IMR-90 (cell line): ENCODE measurements at regions not wholly inside any gene's neighbourhood (a gene's known extent, or its start where the extent isn't known, plus 50 kb on each side); places are given as distances from the start of the nearest gene placed in this dataset.

ENCODE experiments used
- ATAC-seq: fragments of 200-7000 bp; cut with Tn5 transposase; 2 replicates; pipeline ENCODE4 v1.9.1; 2020; ENCODE audit warnings: low read depth, mild to moderate bottlenecking, moderate library complexity
- BruUV-seq: library from RNA; stranded (reverse); fragments of 400-500 nt; replicated peaks from 2 replicates; lab custom pipeline; 2021; lab: Mats Ljungman, UMichigan
- CTCF ChIA-PET: fragments of 300-600 bp; formaldehyde crosslinking; extraction: SDS; loops from one replicate; lab custom pipeline; 2021; ENCODE audit warnings: antibody characterized with exemption; lab: Yijun Ruan, JAX
- POLR2A ChIA-PET: fragments of 300-600 bp; sonication (Branson Sonifier 250); formaldehyde crosslinking; loops from one replicate; lab custom pipeline; 2022; ENCODE audit warnings: antibody characterized with exemption; ENCODE audit not compliant: unreplicated experiment; lab: Charles Lee
- DNase-seq: peaks from one replicate; pipeline ENCODE4 v3.0.0; 2013
- H2AFZ ChIP-seq: replicated peaks from 2 replicates; pipeline ENCODE3; 2013; ENCODE audit warnings: low read length, mild to moderate bottlenecking; ENCODE audit not compliant: poor library complexity
- H2AK5ac ChIP-seq: 2 replicates; pipeline ENCODE4 v1.6.1; 2013; ENCODE audit warnings: low read depth, low read length, inconsistent platforms
- H2AK9ac ChIP-seq: replicated peaks from 2 replicates; pipeline ENCODE3; 2013; ENCODE audit warnings: mild to moderate bottlenecking, low read depth, low read length, moderate library complexity; ENCODE audit not compliant: poor library complexity
- H2BK120ac ChIP-seq: 2 replicates; pipeline ENCODE4 v1.6.1; 2013; ENCODE audit warnings: low read depth, low read length, inconsistent platforms
- H2BK15ac ChIP-seq: 3 replicates; pipeline ENCODE4 v1.6.1; 2013; ENCODE audit warnings: low read depth, low read length, inconsistent platforms
- H2BK20ac ChIP-seq: 2 replicates; pipeline ENCODE4 v1.6.1; 2013; ENCODE audit warnings: low read depth, mild to moderate bottlenecking, inconsistent platforms, low read length, moderate library complexity
- H2BK5ac ChIP-seq: 2 replicates; pipeline ENCODE4 v1.6.1; 2013; ENCODE audit warnings: mild to moderate bottlenecking, low read depth, low read length, inconsistent platforms; ENCODE audit not compliant: poor library complexity, severe bottlenecking
- H3K14ac ChIP-seq: replicated peaks from 2 replicates; pipeline ENCODE4 v1.6.1; 2013; ENCODE audit warnings: low read depth, low read length, inconsistent platforms
- H3K18ac ChIP-seq: 2 replicates; pipeline ENCODE4 v1.6.1; 2013; ENCODE audit warnings: low read depth, low read length, control low read depth
- H3K23ac ChIP-seq: 2 replicates; pipeline ENCODE4 v1.6.1; 2013; ENCODE audit warnings: low read depth, low read length, inconsistent platforms
- H3K27ac ChIP-seq: 2 replicates; pipeline ENCODE4 v1.5.1; 2013; ENCODE audit warnings: mild to moderate bottlenecking, control low read depth, low read length; ENCODE audit not compliant: insufficient read depth
- H3K27me3 ChIP-seq: 2 replicates; pipeline ENCODE4 v1.6.1; 2013; ENCODE audit warnings: low read length; ENCODE audit not compliant: control insufficient read depth, insufficient read depth
- H3K36me3 ChIP-seq: 2 replicates; pipeline ENCODE4 v1.6.1; 2013; ENCODE audit warnings: low read length, mixed read lengths; ENCODE audit not compliant: control insufficient read depth, insufficient read depth
- H3K4ac ChIP-seq: 2 replicates; pipeline ENCODE4 v1.6.1; 2013; ENCODE audit warnings: low read depth, low read length, inconsistent platforms
- H3K4me1 ChIP-seq: 2 replicates; pipeline ENCODE4 v1.6.1; 2013; ENCODE audit warnings: low read length, mixed read lengths; ENCODE audit not compliant: control insufficient read depth, insufficient read depth
- H3K4me2 ChIP-seq: 2 replicates; pipeline ENCODE4 v1.6.1; 2013; ENCODE audit warnings: low read depth, mild to moderate bottlenecking, control low read depth, low read length, moderate library complexity
- H3K4me3 ChIP-seq: 2 replicates; pipeline ENCODE4 v1.5.1; 2013; ENCODE audit warnings: low read depth, mild to moderate bottlenecking, control low read depth, low read length, moderate library complexity; ENCODE audit not compliant: insufficient read depth
- H3K56ac ChIP-seq: 2 replicates; pipeline ENCODE4 v1.6.1; 2013; ENCODE audit warnings: low read length, inconsistent platforms; ENCODE audit not compliant: insufficient read depth; ENCODE audit errors: extremely low read depth
- H3K79me1 ChIP-seq, 2 experiments: 2 replicates each; pipeline ENCODE4 v1.6.1; 2013; ENCODE audit warnings: low read length in 2 of 2, inconsistent platforms in 1 of 2, low read depth in 1 of 2
- H3K9ac ChIP-seq: 2 replicates; pipeline ENCODE4 v1.6.1; 2013; ENCODE audit warnings: low read depth, low read length, control low read depth
- H3K9me1 ChIP-seq: 2 replicates; pipeline ENCODE4 v1.6.1; 2013; ENCODE audit warnings: low read length, inconsistent platforms; ENCODE audit not compliant: insufficient read depth
- H3K9me3 ChIP-seq: 2 replicates; pipeline ENCODE4 v1.6.1; 2013; ENCODE audit warnings: low read length; ENCODE audit not compliant: control insufficient read depth, insufficient read depth
- H4K20me1 ChIP-seq: 2 replicates; pipeline ENCODE4 v1.6.1; 2013; ENCODE audit warnings: low read length, inconsistent platforms; ENCODE audit not compliant: insufficient read depth
- H4K5ac ChIP-seq: 2 replicates; pipeline ENCODE4 v1.6.1; 2013; ENCODE audit warnings: mild to moderate bottlenecking, low read depth, low read length, control low read depth
- H4K8ac ChIP-seq, 2 experiments: 2 replicates each; pipeline ENCODE4 v1.6.1; 2013; ENCODE audit warnings: low read depth in 2 of 2, low read length in 2 of 2, control low read depth in 1 of 2, inconsistent platforms in 1 of 2
- H4K91ac ChIP-seq: 2 replicates; pipeline ENCODE4 v1.6.1; 2013; ENCODE audit warnings: low read depth, low read length, inconsistent platforms; ENCODE audit not compliant: insufficient read depth
- BHLHE40 ChIP-seq: fragments of 150-350 bp; IDR thresholded peaks from 2 replicates; pipeline ENCODE4 v1.6.1; 2016; ENCODE audit warnings: mild to moderate bottlenecking, low read depth, low read length
- CEBPB ChIP-seq: IDR thresholded peaks from 2 replicates; pipeline ENCODE4 v1.6.1; 2012; ENCODE audit warnings: low read depth, low read length, improper control_type of control experiment
- CHD1 ChIP-seq: IDR thresholded peaks from 2 replicates; pipeline ENCODE4 v1.6.1; 2012; ENCODE audit warnings: low read depth, low read length, improper control_type of control experiment
- FOS ChIP-seq: fragments of 150-350 bp; IDR thresholded peaks from 2 replicates; pipeline ENCODE4 v1.6.1; 2016; ENCODE audit warnings: low read depth, low read length
- MAFK ChIP-seq: IDR thresholded peaks from 2 replicates; pipeline ENCODE4 v1.6.1; 2012; ENCODE audit warnings: low read depth, low read length, improper control_type of control experiment
- MAZ ChIP-seq: IDR thresholded peaks from 2 replicates; pipeline ENCODE4 v1.6.1; 2012; ENCODE audit warnings: low read depth, mild to moderate bottlenecking, low read length, improper control_type of control experiment, moderate library complexity, borderline replicate concordance
- MXI1 ChIP-seq: IDR thresholded peaks from 2 replicates; pipeline ENCODE4 v1.6.1; 2012; ENCODE audit warnings: low read depth, mild to moderate bottlenecking, low read length, moderate library complexity, borderline replicate concordance
- NFE2L2 ChIP-seq: fragments of 150-350 bp; IDR thresholded peaks from 2 replicates; pipeline ENCODE4 v1.6.1; 2016; ENCODE audit warnings: low read depth, mild to moderate bottlenecking, low read length
- POLR2A ChIP-seq: IDR thresholded peaks from 2 replicates; pipeline ENCODE4 v1.6.1; 2012; ENCODE audit warnings: mild to moderate bottlenecking, low read depth, low read length
- RAD21 ChIP-seq: IDR thresholded peaks from 2 replicates; pipeline ENCODE4 v1.6.1; 2012; ENCODE audit warnings: low read length, improper control_type of control experiment
- RCOR1 ChIP-seq: IDR thresholded peaks from 2 replicates; pipeline ENCODE4 v1.6.1; 2012; ENCODE audit warnings: mild to moderate bottlenecking, low read length, improper control_type of control experiment; ENCODE audit not compliant: insufficient replicate concordance
- RFX5 ChIP-seq: IDR thresholded peaks from 2 replicates; pipeline ENCODE4 v1.8.0; 2012; ENCODE audit warnings: low read depth, mild to moderate bottlenecking, low read length, moderate library complexity
- SMC3 ChIP-seq: fragments of 150-350 bp; IDR thresholded peaks from 2 replicates; pipeline ENCODE4 v1.6.1; 2016; ENCODE audit warnings: low read depth, mild to moderate bottlenecking, antibody characterized with exemption, low read length, moderate library complexity
- WGBS, 2 experiments: methylation state at CpG; one replicate each; pipeline versions ENCODE4 v1.1.5 to v1.1.7; 2013; ENCODE audit warnings: missing lambda C conversion rate in 2 of 2; ENCODE audit not compliant: insufficient read length in 1 of 2; ENCODE audit errors: extremely low coverage in 2 of 2; 5-methylcytosine and 5-hydroxymethylcytosine counted together
- dilution Hi-C: fragments of 300-500 bp; cut with HindIII; formaldehyde crosslinking; loops from one replicate; pipeline ENCODE4 v1.14.3; 2018; ENCODE audit warnings: low sequenced_read_pairs; ENCODE audit not compliant: unreplicated experiment
- in situ Hi-C: fragments of 300-500 bp; cut with MboI; formaldehyde crosslinking; loops from 3 replicates; pipeline ENCODE4 v1.14.3; 2019; ENCODE audit warnings: low sequenced_read_pairs, inconsistent platforms, mixed read lengths
- intact Hi-C: fragments of 100-400 bp; cut with micrococcal nuclease; formaldehyde crosslinking; loops from 2 replicates; pipeline ENCODE4 v1.10.0; 2022
- TF ChIP-seq, protein P1 (sequence below): fragments of 150-350 bp; IDR thresholded peaks from 2 replicates; pipeline ENCODE4 v1.6.1; 2017; ENCODE audit warnings: mild to moderate bottlenecking, antibody characterized with exemption, low read length, low read depth
- TF ChIP-seq, protein P2 (sequence below): conservative IDR thresholded peaks from 2 replicates; pipeline ENCODE4 v1.5.1; 2012; ENCODE audit warnings: mild to moderate bottlenecking, low read depth, low read length, improper control_type of control experiment
- TF ChIP-seq, protein P3 (sequence below): fragments of 150-350 bp; IDR thresholded peaks from 2 replicates; pipeline ENCODE4 v1.6.1; 2016; ENCODE audit warnings: low read depth, mild to moderate bottlenecking, low read length, moderate library complexity, borderline replicate concordance

DNA sequence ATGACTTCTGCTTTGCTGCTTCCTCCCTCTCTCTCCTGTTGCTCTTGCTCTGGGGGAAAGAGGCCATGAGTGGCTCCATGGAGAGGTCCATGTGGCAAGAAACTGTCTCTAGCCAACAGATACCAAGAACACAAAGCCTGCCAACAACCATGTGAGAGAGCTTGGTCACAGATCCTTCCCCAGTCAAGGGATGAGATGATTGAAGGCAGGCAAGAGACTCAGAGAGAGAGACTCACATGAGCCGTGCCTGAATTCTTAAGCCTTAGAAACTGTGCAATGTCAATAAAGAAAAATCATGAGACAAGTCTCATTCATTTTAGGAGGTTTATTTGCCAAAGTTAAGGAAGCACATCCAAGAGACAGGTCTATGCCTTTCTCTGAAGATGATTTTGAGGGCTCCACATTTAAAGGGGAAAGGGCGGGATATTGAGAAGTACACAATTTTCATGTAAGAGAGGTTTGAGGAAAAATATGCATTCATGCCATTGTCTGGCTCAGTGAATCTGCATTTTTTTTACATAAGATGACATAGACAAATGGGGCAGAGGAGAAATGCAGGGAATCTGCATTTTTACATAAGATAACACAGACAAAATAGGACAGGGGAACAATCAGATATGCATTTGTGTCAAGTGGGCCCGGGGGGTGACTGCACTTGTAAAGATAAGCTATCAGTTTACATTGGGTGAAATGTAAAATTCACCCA lies 59.5 kb upstream of the SUCLG2 start:
- H2BK120ac ChIP-seq = no peak overlapping the region
- in situ Hi-C loops = no loop called here
- no peak overlapping the region for H2BK20ac ChIP-seq
- no peaks in the 10 kb centered on the region for H3K4me1 ChIP-seq
- H2AFZ ChIP-seq = no peak overlapping the region
- H2AK5ac ChIP-seq = no peak overlapping the region
- no peak overlapping the region for H3K56ac ChIP-seq
- H3K4me2 ChIP-seq = no peak overlapping the region
- no peak for DNase-seq
- no peaks in the 10 kb centered on the region for H3K27me3 ChIP-seq
- no peak overlapping the region for H3K18ac ChIP-seq
- H3K9ac ChIP-seq = no peak overlapping the region
- no peak overlapping the region for H4K91ac ChIP-seq
- H3K9me1 ChIP-seq = no peaks in the 10 kb centered on the region; the same call in 1 of the 2 replicates
- H4K8ac ChIP-seq = no peak overlapping the region
- CTCF ChIA-PET = no interaction called here
- no peak overlapping the region for H3K23ac ChIP-seq
- H2AK9ac ChIP-seq = no peak overlapping the region
- H3K36me3 ChIP-seq = no peaks in the 10 kb centered on the region
- no CpG with 5 or more reads among the region's 3 CpGs for WGBS, 2 experiments
- POLR2A ChIA-PET = no interaction called here
- no peaks in the 10 kb centered on the region for H3K9me3 ChIP-seq
- no peak overlapping the region for H3K14ac ChIP-seq
- no peak overlapping the region for H3K27ac ChIP-seq
- H3K79me1 ChIP-seq = no peaks in the 10 kb centered on the region
- H3K4me3 ChIP-seq = no peak overlapping the region
- H3K4ac ChIP-seq = no peak overlapping the region
- ATAC-seq = no peak
- TF ChIP-seq SMC3 = no peak
- no peak for TF ChIP-seq RAD21
- no peak for TF ChIP-seq RCOR1
- no peak for TF ChIP-seq NFE2L2
- no peak for TF ChIP-seq MXI1
- TF ChIP-seq RFX5 = no peak
- TF ChIP-seq, protein P1, sequence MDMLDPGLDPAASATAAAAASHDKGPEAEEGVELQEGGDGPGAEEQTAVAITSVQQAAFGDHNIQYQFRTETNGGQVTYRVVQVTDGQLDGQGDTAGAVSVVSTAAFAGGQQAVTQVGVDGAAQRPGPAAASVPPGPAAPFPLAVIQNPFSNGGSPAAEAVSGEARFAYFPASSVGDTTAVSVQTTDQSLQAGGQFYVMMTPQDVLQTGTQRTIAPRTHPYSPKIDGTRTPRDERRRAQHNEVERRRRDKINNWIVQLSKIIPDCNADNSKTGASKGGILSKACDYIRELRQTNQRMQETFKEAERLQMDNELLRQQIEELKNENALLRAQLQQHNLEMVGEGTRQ = no peak
- TF ChIP-seq CHD1 = no peak
- no peak for TF ChIP-seq MAFK
- no peak for TF ChIP-seq FOS
- no peak for TF ChIP-seq POLR2A
- no peak for TF ChIP-seq BHLHE40
- TF ChIP-seq MAZ = no peak
- TF ChIP-seq CEBPB = no peak
- TF ChIP-seq, protein P2, sequence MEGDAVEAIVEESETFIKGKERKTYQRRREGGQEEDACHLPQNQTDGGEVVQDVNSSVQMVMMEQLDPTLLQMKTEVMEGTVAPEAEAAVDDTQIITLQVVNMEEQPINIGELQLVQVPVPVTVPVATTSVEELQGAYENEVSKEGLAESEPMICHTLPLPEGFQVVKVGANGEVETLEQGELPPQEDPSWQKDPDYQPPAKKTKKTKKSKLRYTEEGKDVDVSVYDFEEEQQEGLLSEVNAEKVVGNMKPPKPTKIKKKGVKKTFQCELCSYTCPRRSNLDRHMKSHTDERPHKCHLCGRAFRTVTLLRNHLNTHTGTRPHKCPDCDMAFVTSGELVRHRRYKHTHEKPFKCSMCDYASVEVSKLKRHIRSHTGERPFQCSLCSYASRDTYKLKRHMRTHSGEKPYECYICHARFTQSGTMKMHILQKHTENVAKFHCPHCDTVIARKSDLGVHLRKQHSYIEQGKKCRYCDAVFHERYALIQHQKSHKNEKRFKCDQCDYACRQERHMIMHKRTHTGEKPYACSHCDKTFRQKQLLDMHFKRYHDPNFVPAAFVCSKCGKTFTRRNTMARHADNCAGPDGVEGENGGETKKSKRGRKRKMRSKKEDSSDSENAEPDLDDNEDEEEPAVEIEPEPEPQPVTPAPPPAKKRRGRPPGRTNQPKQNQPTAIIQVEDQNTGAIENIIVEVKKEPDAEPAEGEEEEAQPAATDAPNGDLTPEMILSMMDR = no peak
- TF ChIP-seq, protein P3, sequence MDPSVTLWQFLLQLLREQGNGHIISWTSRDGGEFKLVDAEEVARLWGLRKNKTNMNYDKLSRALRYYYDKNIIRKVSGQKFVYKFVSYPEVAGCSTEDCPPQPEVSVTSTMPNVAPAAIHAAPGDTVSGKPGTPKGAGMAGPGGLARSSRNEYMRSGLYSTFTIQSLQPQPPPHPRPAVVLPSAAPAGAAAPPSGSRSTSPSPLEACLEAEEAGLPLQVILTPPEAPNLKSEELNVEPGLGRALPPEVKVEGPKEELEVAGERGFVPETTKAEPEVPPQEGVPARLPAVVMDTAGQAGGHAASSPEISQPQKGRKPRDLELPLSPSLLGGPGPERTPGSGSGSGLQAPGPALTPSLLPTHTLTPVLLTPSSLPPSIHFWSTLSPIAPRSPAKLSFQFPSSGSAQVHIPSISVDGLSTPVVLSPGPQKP = no peak
- BruUV-seq = no TSS peak
- intact Hi-C loops = no loop called here
- H4K5ac ChIP-seq = no peak overlapping the region
- H2BK5ac ChIP-seq = no peak overlapping the region
- H4K20me1 ChIP-seq = no peaks in the 10 kb centered on the region
- H2BK15ac ChIP-seq = no peak overlapping the region
- dilution Hi-C loops = no loop called here
